GM12891 (cell line): ENCODE measurements at regions not wholly inside any gene's neighbourhood (a gene's known extent, or its start where the extent isn't known, plus 50 kb on each side); places are given as distances from the start of the nearest gene placed in this dataset.

Source experiments
- PAX5 ChIP-seq: IDR thresholded peaks from 2 replicates; pipeline ENCODE4 v1.6.1; 2011; ENCODE audit warnings: low read length, moderate library complexity, mild to moderate bottlenecking; ENCODE audit not compliant: insufficient read depth, severe bottlenecking
- POLR2A ChIP-seq: IDR thresholded peaks from 2 replicates; pipeline ENCODE4 v1.6.1; 2011; ENCODE audit warnings: low read depth, low read length, control low read depth
- POLR2AphosphoS5 ChIP-seq: IDR thresholded peaks from 2 replicates; pipeline ENCODE4 v1.6.1; 2011; ENCODE audit warnings: low read depth, low read length, control low read depth
- POU2F2 ChIP-seq: IDR thresholded peaks from 2 replicates; pipeline ENCODE4 v1.6.1; 2011; ENCODE audit warnings: low read depth, mild to moderate bottlenecking, control low read depth, low read length, moderate library complexity
- SPI1 ChIP-seq: IDR thresholded peaks from 2 replicates; pipeline ENCODE4 v1.6.1; 2011; ENCODE audit warnings: low read depth, low read length, control low read depth
- TAF1 ChIP-seq: IDR thresholded peaks from 2 replicates; pipeline ENCODE4 v1.6.1; 2011; ENCODE audit warnings: low read depth, low read length, control low read depth

GRCh38 chr20:52001999-52002666 is 189.4 kb downstream of the ZFP64 start:
- TF ChIP-seq POLR2A (no peak), TAF1 (no peak), SPI1 (no peak), POLR2AphosphoS5 (no peak), PAX5 (no peak), POU2F2 (no peak)
